ENCODE measurements at regions not wholly inside any gene's neighbourhood (a gene's known extent, or its start where the extent isn't known, plus 50 kb on each side); places are given as distances from the start of the nearest gene placed in this dataset.

GRCh38 chr6:23154159-23154558, 584.8 kb downstream of the HDGFL1 start:
- no peak for DNase-seq
- Histone ChIP-seq H3K9ac (ENCODE audit: low read length in 3 of 3) (no peak overlapping the region), H3K27ac (ENCODE audit: low read depth in 2 of 2, low read length in 2 of 2) (no peak overlapping the region), H3K4me3 (ENCODE audit: low read length in 3 of 3) (no peak overlapping the region), H3K27me3 (ENCODE audit: control insufficient read depth, insufficient read depth, low read length) (no peaks in the 10 kb centered on the region), H3K4me1 (ENCODE audit: control insufficient read depth in 2 of 3, insufficient read depth in 2 of 3, low read depth in 1 of 3, low read length in 3 of 3) (no peaks in the 10 kb centered on the region), H3K9me3 (ENCODE audit: control insufficient read depth in 2 of 3, insufficient read depth in 1 of 3, low read length in 3 of 3) (no peaks in the 10 kb centered on the region), H3K36me3 (ENCODE audit: control insufficient read depth in 2 of 3, insufficient read depth in 3 of 3, low read length in 3 of 3) (no peaks in the 10 kb centered on the region)
- FAIRE-seq = no peak
- intact Hi-C loops (cut with DNase I) = no loop called here
- TF ChIP-seq CTCF (IDR thresholded peaks at IDR 0.05; ENCODE audit: borderline replicate concordance, extremely low read depth, insufficient read depth) = no peak

- no peak overlapping the region for H3K4me3 ChIP-seq (ENCODE audit: low read length in 3 of 3)
- H3K9me3 ChIP-seq (ENCODE audit: control insufficient read depth in 2 of 3, insufficient read depth in 1 of 3, low read length in 3 of 3) = peaks cover 0 to 6% (median 0%) of the 10 kb centered on the region in 3 donors
- no peaks in the 10 kb centered on the region for H3K36me3 ChIP-seq (ENCODE audit: control insufficient read depth in 2 of 3, insufficient read depth in 3 of 3, low read length in 3 of 3)
- no peak for FAIRE-seq
- no peaks in the 10 kb centered on the region for H3K4me1 ChIP-seq (ENCODE audit: control insufficient read depth in 2 of 3, insufficient read depth in 2 of 3, low read depth in 1 of 3, low read length in 3 of 3)
- no peak for DNase-seq
- no peak for TF ChIP-seq CTCF (IDR thresholded peaks at IDR 0.05; ENCODE audit: borderline replicate concordance, extremely low read depth, insufficient read depth)
- no peaks in the 10 kb centered on the region for H3K27me3 ChIP-seq (ENCODE audit: control insufficient read depth, insufficient read depth, low read length)
- intact Hi-C loops (cut with DNase I) = no loop called here
- no peak overlapping the region for H3K27ac ChIP-seq (ENCODE audit: low read depth in 2 of 2, low read length in 2 of 2)
- H3K9ac ChIP-seq (ENCODE audit: low read length in 3 of 3) = no peak overlapping the region
These were observed 600.7 kb downstream of the HDGFL1 start for GRCh38 chr6:23170049-23170448.

GRCh38 chr6:23173234-23173633, 603.9 kb downstream of the HDGFL1 start:
- Histone ChIP-seq H3K4me1 (ENCODE audit: control insufficient read depth in 2 of 3, insufficient read depth in 2 of 3, low read depth in 1 of 3, low read length in 3 of 3) (no peaks in the 10 kb centered on the region), H3K27ac (ENCODE audit: low read depth in 2 of 2, low read length in 2 of 2) (no peak overlapping the region), H3K9ac (ENCODE audit: low read length in 3 of 3) (no peak overlapping the region), H3K36me3 (ENCODE audit: control insufficient read depth in 2 of 3, insufficient read depth in 3 of 3, low read length in 3 of 3) (no peaks in the 10 kb centered on the region), H3K9me3 (ENCODE audit: control insufficient read depth in 2 of 3, insufficient read depth in 1 of 3, low read length in 3 of 3) (no peaks in the 10 kb centered on the region), H3K4me3 (ENCODE audit: low read length in 3 of 3) (no peak overlapping the region), H3K27me3 (ENCODE audit: control insufficient read depth, insufficient read depth, low read length) (no peaks in the 10 kb centered on the region)
- FAIRE-seq (no peak), DNase-seq (peak in 2 of 5 donors; percentile 13 to 36)
- TF ChIP-seq CTCF (IDR thresholded peaks at IDR 0.05; ENCODE audit: borderline replicate concordance, extremely low read depth, insufficient read depth) = no peak
- intact Hi-C loops (cut with DNase I) = no loop called here

GRCh38 chr6:23174781-23175361, 605.5 kb downstream of the HDGFL1 start:
- H3K9ac ChIP-seq (ENCODE audit: low read length in 3 of 3) = no peak overlapping the region
- no peak overlapping the region for H3K4me3 ChIP-seq (ENCODE audit: low read length in 3 of 3)
- no peaks in the 10 kb centered on the region for H3K27me3 ChIP-seq (ENCODE audit: control insufficient read depth, insufficient read depth, low read length)
- FAIRE-seq (no peak), DNase-seq (no peak)
- H3K9me3 ChIP-seq (ENCODE audit: control insufficient read depth in 2 of 3, insufficient read depth in 1 of 3, low read length in 3 of 3) = no peaks in the 10 kb centered on the region
- no peak for TF ChIP-seq CTCF (IDR thresholded peaks at IDR 0.05; ENCODE audit: borderline replicate concordance, extremely low read depth, insufficient read depth)
- no peak overlapping the region for H3K27ac ChIP-seq (ENCODE audit: low read depth in 2 of 2, low read length in 2 of 2)
- H3K36me3 ChIP-seq (ENCODE audit: control insufficient read depth in 2 of 3, insufficient read depth in 3 of 3, low read length in 3 of 3) = no peaks in the 10 kb centered on the region
- no peaks in the 10 kb centered on the region for H3K4me1 ChIP-seq (ENCODE audit: control insufficient read depth in 2 of 3, insufficient read depth in 2 of 3, low read depth in 1 of 3, low read length in 3 of 3)
- intact Hi-C loops (cut with DNase I) = no loop called here
